GM13976 (cell line): ENCODE measurements at regions not wholly inside any gene's neighbourhood (a gene's known extent, or its start where the extent isn't known, plus 50 kb on each side); places are given as distances from the start of the nearest gene placed in this dataset.

Source experiments
- DNase-seq: peaks from one replicate; pipeline ENCODE4 v3.0.0; 2012; ENCODE audit warnings: low spot score
- in situ Hi-C: fragments of 300-500 bp; cut with MboI; formaldehyde crosslinking; loops from one replicate; pipeline ENCODE4 v1.12.0; 2022; ENCODE audit warnings: low sequenced_read_pairs, mixed read lengths, inconsistent platforms; ENCODE audit not compliant: unreplicated experiment
- TF ChIP-seq, protein P1 (sequence below): IDR thresholded peaks from 2 replicates; pipeline ENCODE4 v1.5.1; 2012; ENCODE audit warnings: borderline replicate concordance, mild to moderate bottlenecking; ENCODE audit not compliant: insufficient read depth; ENCODE audit errors: extremely low read depth, missing control alignments, control extremely low read depth

GRCh38 chr10:47150581-47150980, 149.4 kb upstream of the GDF10 start:
- in situ Hi-C loops: no loop called here
- no peak for DNase-seq
- TF ChIP-seq, protein P1, sequence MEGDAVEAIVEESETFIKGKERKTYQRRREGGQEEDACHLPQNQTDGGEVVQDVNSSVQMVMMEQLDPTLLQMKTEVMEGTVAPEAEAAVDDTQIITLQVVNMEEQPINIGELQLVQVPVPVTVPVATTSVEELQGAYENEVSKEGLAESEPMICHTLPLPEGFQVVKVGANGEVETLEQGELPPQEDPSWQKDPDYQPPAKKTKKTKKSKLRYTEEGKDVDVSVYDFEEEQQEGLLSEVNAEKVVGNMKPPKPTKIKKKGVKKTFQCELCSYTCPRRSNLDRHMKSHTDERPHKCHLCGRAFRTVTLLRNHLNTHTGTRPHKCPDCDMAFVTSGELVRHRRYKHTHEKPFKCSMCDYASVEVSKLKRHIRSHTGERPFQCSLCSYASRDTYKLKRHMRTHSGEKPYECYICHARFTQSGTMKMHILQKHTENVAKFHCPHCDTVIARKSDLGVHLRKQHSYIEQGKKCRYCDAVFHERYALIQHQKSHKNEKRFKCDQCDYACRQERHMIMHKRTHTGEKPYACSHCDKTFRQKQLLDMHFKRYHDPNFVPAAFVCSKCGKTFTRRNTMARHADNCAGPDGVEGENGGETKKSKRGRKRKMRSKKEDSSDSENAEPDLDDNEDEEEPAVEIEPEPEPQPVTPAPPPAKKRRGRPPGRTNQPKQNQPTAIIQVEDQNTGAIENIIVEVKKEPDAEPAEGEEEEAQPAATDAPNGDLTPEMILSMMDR: no peak

GRCh38 chr10:47151920-47152319, 148.1 kb upstream of the GDF10 start:
- in situ Hi-C loops: no loop called here
- DNase-seq: no peak
- TF ChIP-seq, protein P1: no peak

GRCh38 chr10:47152861-47153349, 147.1 kb upstream of the GDF10 start:
- in situ Hi-C loops: no loop called here
- TF ChIP-seq, protein P1: no peak
- no peak for DNase-seq

GRCh38 chr10:47154762-47155161, 145.2 kb upstream of the GDF10 start:
- DNase-seq: no peak
- TF ChIP-seq, protein P1: no peak
- in situ Hi-C loops: no loop called here

DNA sequence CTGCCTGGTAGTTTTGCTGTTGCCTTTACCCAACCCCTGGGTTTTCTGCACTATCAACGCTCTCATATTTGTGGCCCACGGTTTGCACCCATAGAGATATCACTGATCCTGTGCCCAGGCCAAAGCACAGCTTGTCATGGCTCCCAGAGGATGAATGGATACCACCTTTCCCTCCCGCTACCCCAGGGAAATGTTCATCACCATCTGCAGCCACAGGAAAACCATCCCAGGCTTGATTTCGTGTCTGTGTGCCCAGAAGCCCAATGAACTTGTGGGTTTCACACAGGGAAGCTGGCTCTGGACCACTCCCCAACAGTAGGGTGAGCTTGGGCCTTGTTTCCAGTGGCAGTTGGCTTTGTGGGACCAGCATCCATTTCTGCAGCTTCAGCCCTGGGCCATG, 143.1 kb upstream of the GDF10 start:
- no peak for DNase-seq
- in situ Hi-C loops: no loop called here
- TF ChIP-seq, protein P1: no peak

- in situ Hi-C loops: no loop called here
- TF ChIP-seq, protein P1: no peak
- DNase-seq: no peak
Measured at GRCh38 chr10:47158116-47159071, 141.6 kb upstream of the GDF10 start.
